Heart left ventricle (tissue), 13 donors: ENCODE measurements at regions not wholly inside any gene's neighbourhood (a gene's known extent, or its start where the extent isn't known, plus 50 kb on each side); places are given as distances from the start of the nearest gene placed in this dataset.

ENCODE experiments used
- CTCF ChIP-seq, 12 donors: fragments of 200-600 bp; sonication (generic) in 4 of 12; IDR thresholded peaks; one replicate each; pipeline versions ENCODE4 v1.5.0 to v1.8.0; 2018 to 2022; ENCODE audit warnings: antibody characterized with exemption in 12 of 12, mild to moderate bottlenecking in 5 of 12
- POLR2A ChIP-seq, 2 donors: fragments of 450-650 bp; IDR thresholded peaks; one replicate each; pipeline ENCODE4 v1.6.1; 2017; ENCODE audit warnings: antibody characterized with exemption in 2 of 2, mild to moderate bottlenecking in 2 of 2, moderate library complexity in 2 of 2
- donor health status: ischemic (EF 13 %, LVEDD 7.1; RV severe dilation, severe dysfunction).
- donor health status: DM: no; HTN: yes; CAD: no.
- donor health status: DM: no; HTN: no; CAD: no.
- donor health status: ischemic (EF 25% LVEDD 6.9; RV normal size, moderate dysfunction).
- donor health status: ischemic (EF 25% LVEDD 5.7; RV mildly dilated, moderate dysfunction).
- donor health status: ischemic (EF 35%, LVEDD 5.7; RV mildly dilated, moderate dysfunction).
- donor health status: nonischemic (EF 11% LVEDD 7.7; RV severe dilation, severe dysfunction).
- donor health status: DM: yes; HTN: yes; CAD: no.
- donor health status: PGD.
- donor health status: ischemic (EF 29% LVEDD 5.4; RV normal size, mild dysfunction).
- donor health status: nonischemic (EF 23%, LVEDD 6.1; RV moderate dilation, normal function).

GRCh38 chr10:120966657-120967045 lies 115.5 kb downstream of the WDR11 start:
- no peak for TF ChIP-seq CTCF (IDR thresholded peaks at IDR 0.05)
- TF ChIP-seq POLR2A (IDR thresholded peaks at IDR 0.05) = no peak
